Endodermal cell (in vitro differentiated cells): ENCODE measurements at regions not wholly inside any gene's neighbourhood (a gene's known extent, or its start where the extent isn't known, plus 50 kb on each side); places are given as distances from the start of the nearest gene placed in this dataset.

Source experiments
- DNase-seq: peaks from one replicate; pipeline ENCODE4 v3.0.0-alpha.2; 2017
- H3K27ac ChIP-seq: 2 replicates; pipeline ENCODE4 v1.5.1; 2013; ENCODE audit warnings: mild to moderate bottlenecking, low read depth, low read length, moderate library complexity
- H3K27me3 ChIP-seq: 2 replicates; pipeline ENCODE4 v1.6.1; 2013; ENCODE audit warnings: mild to moderate bottlenecking, low read length, moderate library complexity; ENCODE audit not compliant: insufficient read depth, control insufficient read depth, poor library complexity, severe bottlenecking
- H3K36me3 ChIP-seq: 2 replicates; pipeline ENCODE4 v1.7.0; 2013; ENCODE audit warnings: mild to moderate bottlenecking, low read length, moderate library complexity; ENCODE audit not compliant: control insufficient read depth, insufficient read depth
- H3K4me1 ChIP-seq: one replicate; pipeline ENCODE4 v1.7.0; 2013; ENCODE audit warnings: low read length; ENCODE audit not compliant: control insufficient read depth, insufficient read depth
- H3K4me3 ChIP-seq: 2 replicates; pipeline ENCODE4 v1.5.1; 2013; ENCODE audit warnings: mild to moderate bottlenecking, low read length, moderate library complexity
- H3K9ac ChIP-seq: 2 replicates; pipeline ENCODE4 v1.6.1; 2013; ENCODE audit warnings: mild to moderate bottlenecking, low read length, moderate library complexity; ENCODE audit not compliant: poor library complexity, severe bottlenecking; ENCODE audit errors: extremely low read depth
- H3K9me3 ChIP-seq: 2 replicates; pipeline ENCODE4 v1.6.1; 2013; ENCODE audit warnings: mild to moderate bottlenecking, low read length, moderate library complexity; ENCODE audit not compliant: control insufficient read depth
- H3K27ac Mint-ChIP-seq: 2 replicates; pipeline ENCODE4 v1.8.0; 2020; ENCODE audit warnings: mixed read lengths
- H3K27me3 Mint-ChIP-seq: 2 replicates; pipeline ENCODE4 v1.8.0; 2021; ENCODE audit warnings: mild to moderate bottlenecking, mixed read lengths; ENCODE audit not compliant: insufficient read depth
- H3K36me3 Mint-ChIP-seq: 2 replicates; pipeline ENCODE4 v1.8.0; 2020; ENCODE audit warnings: low read depth, mixed read lengths
- H3K4me1 Mint-ChIP-seq: 2 replicates; pipeline ENCODE4 v1.8.0; 2020; ENCODE audit warnings: mixed read lengths
- H3K4me3 Mint-ChIP-seq: 2 replicates; pipeline ENCODE4 v1.8.0; 2020; ENCODE audit warnings: mild to moderate bottlenecking, moderate library complexity, mixed read lengths
- H3K9me3 Mint-ChIP-seq: 2 replicates; pipeline ENCODE4 v1.8.0; 2020; ENCODE audit warnings: mild to moderate bottlenecking, mixed read lengths
- WGBS, 2 experiments: methylation state at CpG; one replicate each; pipeline versions ENCODE4 v1.1.5 to v1.1.7; 2013; ENCODE audit warnings: missing lambda C conversion rate in 2 of 2, mixed read lengths in 1 of 2; ENCODE audit not compliant: insufficient coverage in 1 of 2, insufficient read length in 1 of 2; 5-methylcytosine and 5-hydroxymethylcytosine counted together
- TF ChIP-seq, protein P1 (sequence below): fragments of 200-600 bp; sonication (generic); conservative IDR thresholded peaks from 2 replicates; pipeline ENCODE4 v1.5.0; 2021; ENCODE audit warnings: antibody characterized with exemption, mild to moderate bottlenecking

DNA sequence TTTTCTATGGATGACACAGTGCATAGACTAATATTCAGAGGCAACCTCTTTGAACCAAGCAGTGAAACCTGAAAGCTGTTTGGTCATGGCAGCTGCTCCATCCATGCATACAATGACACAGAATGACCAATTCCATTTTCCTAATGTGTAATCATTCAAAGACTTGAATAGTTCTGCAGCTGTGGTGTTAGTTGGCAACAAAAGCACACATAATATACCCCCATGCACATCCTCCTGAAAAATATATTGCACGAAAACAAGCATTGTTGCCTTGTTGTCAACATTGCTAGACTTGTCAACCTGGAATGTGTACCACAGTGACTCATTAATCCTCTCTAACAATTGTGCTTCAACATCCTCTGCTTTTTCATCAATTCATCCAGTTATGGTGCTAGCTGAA, 71.0 kb upstream of the SEMA6A start:
- no peak overlapping the region for H3K27ac ChIP-seq
- no peaks in the 10 kb centered on the region for H3K36me3 ChIP-seq
- TF ChIP-seq, protein P1, sequence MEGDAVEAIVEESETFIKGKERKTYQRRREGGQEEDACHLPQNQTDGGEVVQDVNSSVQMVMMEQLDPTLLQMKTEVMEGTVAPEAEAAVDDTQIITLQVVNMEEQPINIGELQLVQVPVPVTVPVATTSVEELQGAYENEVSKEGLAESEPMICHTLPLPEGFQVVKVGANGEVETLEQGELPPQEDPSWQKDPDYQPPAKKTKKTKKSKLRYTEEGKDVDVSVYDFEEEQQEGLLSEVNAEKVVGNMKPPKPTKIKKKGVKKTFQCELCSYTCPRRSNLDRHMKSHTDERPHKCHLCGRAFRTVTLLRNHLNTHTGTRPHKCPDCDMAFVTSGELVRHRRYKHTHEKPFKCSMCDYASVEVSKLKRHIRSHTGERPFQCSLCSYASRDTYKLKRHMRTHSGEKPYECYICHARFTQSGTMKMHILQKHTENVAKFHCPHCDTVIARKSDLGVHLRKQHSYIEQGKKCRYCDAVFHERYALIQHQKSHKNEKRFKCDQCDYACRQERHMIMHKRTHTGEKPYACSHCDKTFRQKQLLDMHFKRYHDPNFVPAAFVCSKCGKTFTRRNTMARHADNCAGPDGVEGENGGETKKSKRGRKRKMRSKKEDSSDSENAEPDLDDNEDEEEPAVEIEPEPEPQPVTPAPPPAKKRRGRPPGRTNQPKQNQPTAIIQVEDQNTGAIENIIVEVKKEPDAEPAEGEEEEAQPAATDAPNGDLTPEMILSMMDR: no peak
- no peaks in the 10 kb centered on the region for H3K4me1 ChIP-seq
- no peak for DNase-seq
- Mint-ChIP-seq H3K4me1 (peaks cover 4% of the 10 kb centered on the region), H3K27ac (no peak overlapping the region), H3K9me3 (no peaks in the 10 kb centered on the region), H3K27me3 (no peaks in the 10 kb centered on the region), H3K36me3 (no peaks in the 10 kb centered on the region), H3K4me3 (no peak overlapping the region)
- H3K9ac ChIP-seq: no peak overlapping the region
- 86 to 100% methylated on average over 1 of the region's 1 CpG for WGBS, 2 experiments
- H3K9me3 ChIP-seq: no peaks in the 10 kb centered on the region
- H3K4me3 ChIP-seq: no peak overlapping the region
- no peaks in the 10 kb centered on the region for H3K27me3 ChIP-seq

DNA sequence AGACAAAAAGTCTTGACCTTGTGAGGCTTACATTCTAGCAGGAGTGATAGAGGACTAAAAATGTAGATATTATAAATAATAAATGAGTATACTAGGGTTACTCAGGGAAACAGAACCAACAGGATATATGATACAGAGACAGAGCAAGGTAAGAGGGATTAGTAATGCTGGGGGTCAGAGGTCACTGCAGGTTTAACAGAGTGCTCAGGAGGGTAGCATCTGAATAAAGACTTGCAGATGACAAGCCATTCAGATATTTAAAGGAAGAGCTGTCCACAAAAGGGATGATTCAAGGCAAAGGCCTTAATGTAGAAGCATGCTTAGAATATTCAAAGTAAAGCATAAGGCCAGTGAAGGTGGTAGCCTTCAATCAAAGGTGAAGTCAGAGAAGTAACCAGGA, 65.6 kb upstream of the SEMA6A start:
- Histone ChIP-seq H3K36me3 (no peaks in the 10 kb centered on the region), H3K27me3 (no peaks in the 10 kb centered on the region), H3K4me1 (no peaks in the 10 kb centered on the region), H3K9me3 (peaks cover 7% of the 10 kb centered on the region), H3K9ac (no peak overlapping the region), H3K27ac (no peak overlapping the region), H3K4me3 (no peak overlapping the region)
- peaks cover 2% of the 10 kb centered on the region for H3K36me3 Mint-ChIP-seq
- TF ChIP-seq, protein P1: no peak
- no peaks in the 10 kb centered on the region for H3K27me3 Mint-ChIP-seq
- H3K4me1 Mint-ChIP-seq: no peaks in the 10 kb centered on the region
- no peak overlapping the region for H3K4me3 Mint-ChIP-seq
- H3K9me3 Mint-ChIP-seq: peaks cover 15% of the 10 kb centered on the region
- H3K27ac Mint-ChIP-seq: no peak overlapping the region
- no peak for DNase-seq

DNA sequence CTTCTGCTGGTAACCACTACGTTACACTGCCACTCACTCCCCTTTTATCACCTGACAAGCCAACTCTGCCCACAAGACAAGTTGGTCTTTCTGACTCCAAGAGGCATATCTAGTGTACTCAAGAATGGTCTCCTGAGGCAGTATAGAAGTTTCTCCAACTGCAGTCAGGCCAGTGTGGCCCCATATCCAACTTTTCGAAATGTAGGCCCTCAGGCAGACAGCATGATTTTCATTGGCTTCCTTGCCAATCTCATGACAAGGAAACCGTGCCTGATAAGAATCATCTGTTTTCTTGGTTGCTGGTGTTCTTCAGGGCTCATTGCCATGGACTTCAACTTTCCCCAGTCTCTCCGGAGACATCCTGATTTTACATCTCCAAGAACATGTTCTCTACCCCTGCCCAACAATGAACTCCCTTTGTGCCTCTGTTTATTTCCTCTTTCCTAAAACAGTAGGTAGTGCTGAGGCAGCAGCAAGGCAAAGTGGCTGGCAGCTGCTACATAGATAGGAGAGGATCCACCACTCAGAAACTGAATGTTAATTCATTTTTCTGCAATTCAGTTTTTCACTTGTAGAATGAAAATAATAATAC, 62.6 kb upstream of the SEMA6A start:
- TF ChIP-seq, protein P1: no peak
- no peaks in the 10 kb centered on the region for H3K4me1 Mint-ChIP-seq
- H3K9ac ChIP-seq: no peak overlapping the region
- 79 to 90% methylated on average over 3 to 4 of the region's 4 CpGs for WGBS, 2 experiments
- H3K27me3 Mint-ChIP-seq: no peaks in the 10 kb centered on the region
- no peak overlapping the region for H3K4me3 Mint-ChIP-seq
- peaks cover 19% of the 10 kb centered on the region for H3K9me3 Mint-ChIP-seq
- no peak for DNase-seq
- no peak overlapping the region for H3K27ac Mint-ChIP-seq
- no peak overlapping the region for H3K4me3 ChIP-seq
- peaks cover 7% of the 10 kb centered on the region for H3K9me3 ChIP-seq
- no peaks in the 10 kb centered on the region for H3K36me3 ChIP-seq
- H3K27ac ChIP-seq: no peak overlapping the region
- H3K4me1 ChIP-seq: no peaks in the 10 kb centered on the region
- H3K36me3 Mint-ChIP-seq: peaks cover 2% of the 10 kb centered on the region
- H3K27me3 ChIP-seq: no peaks in the 10 kb centered on the region
